ENCODE measurements at regions not wholly inside any gene's neighbourhood (a gene's known extent, or its start where the extent isn't known, plus 50 kb on each side); places are given as distances from the start of the nearest gene placed in this dataset.
A peak's percentile ranks its signal among the peaks of the same experiment; 100 is the strongest.

GRCh38 chr4:113838460-113838859 lies 76.9 kb upstream of the CAMK2D start:
- no peak overlapping the region for H3K9ac ChIP-seq (ENCODE audit: low read length)
- H3K4me1 ChIP-seq (ENCODE audit: low read length): peaks cover 13% of the 10 kb centered on the region
- H3K9me2 ChIP-seq (replicated peaks; ENCODE audit: insufficient read depth, low read length): no peaks in the 10 kb centered on the region
- H3K4me3 ChIP-seq (ENCODE audit: low read length): no peak overlapping the region
- no peaks in the 10 kb centered on the region for H3F3A ChIP-seq (ENCODE audit: insufficient read depth, low read length)
- H2AFZ ChIP-seq (ENCODE audit: low read length): no peak overlapping the region
- no peak for DNase-seq
- no peaks in the 10 kb centered on the region for H4K20me1 ChIP-seq (ENCODE audit: insufficient read depth, low read length)
- no peak overlapping the region for H3K27ac ChIP-seq (ENCODE audit: low read length)
- no peaks in the 10 kb centered on the region for H3K36me3 ChIP-seq (replicated peaks; ENCODE audit: insufficient read depth, low read length)
- H3K9me3 ChIP-seq (replicated peaks; ENCODE audit: insufficient read depth, low read length): no peaks in the 10 kb centered on the region
- no peaks in the 10 kb centered on the region for H3K79me2 ChIP-seq (ENCODE audit: low read length)
- no peak overlapping the region for H3K4me2 ChIP-seq (ENCODE audit: low read depth, low read length)
- TF ChIP-seq EZH2phosphoT487 (IDR thresholded peaks at IDR 0.05; ENCODE audit: low read length) (no peak), CTCF (IDR thresholded peaks at IDR 0.05; ENCODE audit: low read length) (no peak), EZH2 (optimal IDR thresholded peaks at IDR 0.05; ENCODE audit: low read depth, low read length) (no peak)
- H3K27me3 ChIP-seq (replicated peaks; ENCODE audit: insufficient read depth, low read length): no peaks in the 10 kb centered on the region

DNA sequence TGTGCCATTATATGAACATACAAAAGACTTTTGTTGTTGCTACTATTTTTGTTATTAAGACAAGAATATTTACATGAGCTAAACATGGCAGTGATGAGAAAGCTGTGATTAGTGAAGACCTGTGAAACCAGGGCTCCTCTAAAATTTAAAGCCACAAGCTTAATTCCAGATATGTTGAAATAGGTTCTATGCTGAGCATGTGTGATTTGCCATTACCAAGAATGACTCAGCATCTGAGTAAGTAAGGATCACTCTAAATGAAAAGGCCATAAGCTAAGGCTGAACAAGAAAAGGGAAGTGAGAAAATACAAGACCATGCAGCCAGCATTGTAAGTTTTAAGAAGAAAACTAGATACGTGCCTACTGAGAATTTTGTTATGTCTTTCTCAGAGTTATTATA lies 75.9 kb upstream of the CAMK2D start:
- no peak overlapping the region for H3K9ac ChIP-seq (ENCODE audit: low read length)
- no peaks in the 10 kb centered on the region for H3K79me2 ChIP-seq (ENCODE audit: low read length)
- H3K4me2 ChIP-seq (ENCODE audit: low read depth, low read length): peak overlapping the region; percentile 28
- H3K4me1 ChIP-seq (ENCODE audit: low read length): peaks cover 13% of the 10 kb centered on the region
- no peaks in the 10 kb centered on the region for H3K36me3 ChIP-seq (replicated peaks; ENCODE audit: insufficient read depth, low read length)
- TF ChIP-seq EZH2 (optimal IDR thresholded peaks at IDR 0.05; ENCODE audit: low read depth, low read length): no peak
- TF ChIP-seq CTCF (IDR thresholded peaks at IDR 0.05; ENCODE audit: low read length): no peak
- no peak for TF ChIP-seq EZH2phosphoT487 (IDR thresholded peaks at IDR 0.05; ENCODE audit: low read length)
- peak overlapping the region; percentile 8; the same call in 1 of the 2 replicates for H3K27ac ChIP-seq (ENCODE audit: low read length)
- H3F3A ChIP-seq (ENCODE audit: insufficient read depth, low read length): no peaks in the 10 kb centered on the region
- H3K9me2 ChIP-seq (replicated peaks; ENCODE audit: insufficient read depth, low read length): no peaks in the 10 kb centered on the region
- H3K9me3 ChIP-seq (replicated peaks; ENCODE audit: insufficient read depth, low read length): no peaks in the 10 kb centered on the region
- no peaks in the 10 kb centered on the region for H3K27me3 ChIP-seq (replicated peaks; ENCODE audit: insufficient read depth, low read length)
- no peak overlapping the region for H2AFZ ChIP-seq (ENCODE audit: low read length)
- no peaks in the 10 kb centered on the region for H4K20me1 ChIP-seq (ENCODE audit: insufficient read depth, low read length)
- DNase-seq: peak; percentile 71
- H3K4me3 ChIP-seq (ENCODE audit: low read length): no peak overlapping the region

DNA sequence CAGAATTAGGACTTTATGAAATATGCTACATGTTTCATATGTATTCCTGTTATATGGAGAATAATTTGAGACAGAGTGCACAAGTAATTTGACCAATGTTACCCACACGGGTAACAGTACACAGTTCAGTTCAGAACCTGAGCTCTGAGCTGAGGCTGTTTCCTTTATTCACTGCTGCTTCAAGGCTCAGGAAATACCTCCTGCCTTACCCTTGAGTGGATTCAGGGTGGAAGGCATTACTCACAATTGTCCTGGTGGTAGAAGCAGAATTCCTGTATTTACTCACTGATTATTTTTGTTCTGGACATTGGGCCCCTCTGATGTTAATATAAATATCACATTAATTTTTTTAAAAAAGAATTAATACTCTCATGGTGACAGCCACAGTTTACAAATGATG lies 73.5 kb upstream of the CAMK2D start:
- Histone ChIP-seq H3K79me2 (ENCODE audit: low read length) (no peaks in the 10 kb centered on the region), H3K9ac (ENCODE audit: low read length) (no peak overlapping the region), H2AFZ (ENCODE audit: low read length) (no peak overlapping the region), H3F3A (ENCODE audit: insufficient read depth, low read length) (no peaks in the 10 kb centered on the region), H3K9me2 (replicated peaks; ENCODE audit: insufficient read depth, low read length) (no peaks in the 10 kb centered on the region), H3K4me1 (ENCODE audit: low read length) (peaks cover 13% of the 10 kb centered on the region), H3K9me3 (replicated peaks; ENCODE audit: insufficient read depth, low read length) (no peaks in the 10 kb centered on the region), H3K4me2 (ENCODE audit: low read depth, low read length) (no peak overlapping the region), H3K4me3 (ENCODE audit: low read length) (no peak overlapping the region), H3K36me3 (replicated peaks; ENCODE audit: insufficient read depth, low read length) (no peaks in the 10 kb centered on the region), H3K27me3 (replicated peaks; ENCODE audit: insufficient read depth, low read length) (no peaks in the 10 kb centered on the region), H3K27ac (ENCODE audit: low read length) (no peak overlapping the region), H4K20me1 (ENCODE audit: insufficient read depth, low read length) (no peaks in the 10 kb centered on the region)
- no peak for DNase-seq
- no peak for TF ChIP-seq EZH2phosphoT487 (IDR thresholded peaks at IDR 0.05; ENCODE audit: low read length)
- no peak for TF ChIP-seq CTCF (IDR thresholded peaks at IDR 0.05; ENCODE audit: low read length)
- TF ChIP-seq EZH2 (optimal IDR thresholded peaks at IDR 0.05; ENCODE audit: low read depth, low read length): no peak

Measured in MM.1S (cell line).